ENCODE measurements at regions not wholly inside any gene's neighbourhood (a gene's known extent, or its start where the extent isn't known, plus 50 kb on each side); places are given as distances from the start of the nearest gene placed in this dataset.

GRCh38 chr11:70846781-70847655 lies 405.4 kb downstream of the SHANK2 start:
- H3K9ac ChIP-seq (ENCODE audit: low read depth, low read length), result no peak overlapping the region
- no peak for ATAC-seq (ENCODE audit: insufficient read depth, low read depth)
- no peak overlapping the region for H3K4me2 ChIP-seq (ENCODE audit: insufficient read depth, low read length)
- no peaks in the 10 kb centered on the region for H3K36me3 ChIP-seq (ENCODE audit: insufficient read depth, low read length)
- H3K27me3 ChIP-seq (ENCODE audit: insufficient read depth, low read length, poor library complexity), result no peaks in the 10 kb centered on the region
- H3K4me1 ChIP-seq (ENCODE audit: insufficient read depth, low read length), result no peaks in the 10 kb centered on the region
- H3K4me3 ChIP-seq (ENCODE audit: low read depth in 1 of 2, low read length in 2 of 2), result no peak overlapping the region
- H3K9me3 ChIP-seq (ENCODE audit: insufficient read depth, low read length, severe bottlenecking), result no peaks in the 10 kb centered on the region
- no peaks in the 10 kb centered on the region for H4K20me1 ChIP-seq (ENCODE audit: insufficient read depth, low read length)
- no peaks in the 10 kb centered on the region for H3K79me2 ChIP-seq (ENCODE audit: insufficient read depth, low read length)
- no peak for DNase-seq
- no peak overlapping the region for H3K27ac ChIP-seq (ENCODE audit: low read length)
- H2AFZ ChIP-seq (ENCODE audit: low read depth, low read length), result no peak overlapping the region
- TF ChIP-seq, protein P1, sequence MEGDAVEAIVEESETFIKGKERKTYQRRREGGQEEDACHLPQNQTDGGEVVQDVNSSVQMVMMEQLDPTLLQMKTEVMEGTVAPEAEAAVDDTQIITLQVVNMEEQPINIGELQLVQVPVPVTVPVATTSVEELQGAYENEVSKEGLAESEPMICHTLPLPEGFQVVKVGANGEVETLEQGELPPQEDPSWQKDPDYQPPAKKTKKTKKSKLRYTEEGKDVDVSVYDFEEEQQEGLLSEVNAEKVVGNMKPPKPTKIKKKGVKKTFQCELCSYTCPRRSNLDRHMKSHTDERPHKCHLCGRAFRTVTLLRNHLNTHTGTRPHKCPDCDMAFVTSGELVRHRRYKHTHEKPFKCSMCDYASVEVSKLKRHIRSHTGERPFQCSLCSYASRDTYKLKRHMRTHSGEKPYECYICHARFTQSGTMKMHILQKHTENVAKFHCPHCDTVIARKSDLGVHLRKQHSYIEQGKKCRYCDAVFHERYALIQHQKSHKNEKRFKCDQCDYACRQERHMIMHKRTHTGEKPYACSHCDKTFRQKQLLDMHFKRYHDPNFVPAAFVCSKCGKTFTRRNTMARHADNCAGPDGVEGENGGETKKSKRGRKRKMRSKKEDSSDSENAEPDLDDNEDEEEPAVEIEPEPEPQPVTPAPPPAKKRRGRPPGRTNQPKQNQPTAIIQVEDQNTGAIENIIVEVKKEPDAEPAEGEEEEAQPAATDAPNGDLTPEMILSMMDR (IDR thresholded peaks at IDR 0.05; ENCODE audit: borderline replicate concordance, extremely low read depth, low read length, poor library complexity, severe bottlenecking), result no peak
- no peak for TF ChIP-seq EZH2 (IDR thresholded peaks at IDR 0.05; ENCODE audit: borderline replicate concordance, low read depth, low read length, severe bottlenecking)

DNA sequence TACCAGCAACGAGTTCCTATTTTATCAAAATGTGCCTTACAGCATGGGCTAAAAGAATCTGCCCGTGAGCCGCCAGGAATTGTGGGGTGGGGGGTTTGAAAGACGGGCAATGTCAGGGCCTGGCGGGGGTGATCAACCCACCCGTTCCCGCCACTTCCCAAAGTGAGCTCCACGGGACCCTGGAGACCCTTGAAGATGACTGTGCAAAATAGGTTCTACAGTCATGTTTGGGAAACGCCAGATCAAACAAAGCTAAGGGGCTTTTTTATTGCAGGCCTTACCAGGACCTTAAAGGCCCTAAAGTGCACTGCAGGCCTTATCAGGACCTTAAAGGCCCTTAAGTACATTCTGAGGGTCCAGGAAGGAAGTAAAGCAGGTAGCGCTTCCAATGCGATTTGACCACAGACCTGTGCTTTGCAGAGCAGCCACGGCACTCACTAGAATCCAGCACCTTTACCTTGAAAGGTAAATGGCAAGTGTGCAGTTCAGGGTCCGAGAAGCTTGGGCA lies 404.1 kb downstream of the SHANK2 start:
- Histone ChIP-seq H4K20me1 (ENCODE audit: insufficient read depth, low read length) (no peaks in the 10 kb centered on the region), H3K4me1 (ENCODE audit: insufficient read depth, low read length) (no peaks in the 10 kb centered on the region), H3K4me3 (ENCODE audit: low read depth in 1 of 2, low read length in 2 of 2) (no peak overlapping the region), H3K27ac (ENCODE audit: low read length) (no peak overlapping the region), H3K9ac (ENCODE audit: low read depth, low read length) (no peak overlapping the region), H3K36me3 (ENCODE audit: insufficient read depth, low read length) (no peaks in the 10 kb centered on the region), H3K27me3 (ENCODE audit: insufficient read depth, low read length, poor library complexity) (no peaks in the 10 kb centered on the region), H3K9me3 (ENCODE audit: insufficient read depth, low read length, severe bottlenecking) (no peaks in the 10 kb centered on the region), H2AFZ (ENCODE audit: low read depth, low read length) (no peak overlapping the region), H3K79me2 (ENCODE audit: insufficient read depth, low read length) (no peaks in the 10 kb centered on the region), H3K4me2 (ENCODE audit: insufficient read depth, low read length) (no peak overlapping the region)
- DNase-seq (no peak), ATAC-seq (ENCODE audit: insufficient read depth, low read depth) (no peak)
- no peak for TF ChIP-seq EZH2 (IDR thresholded peaks at IDR 0.05; ENCODE audit: borderline replicate concordance, low read depth, low read length, severe bottlenecking)
- TF ChIP-seq, protein P1 (IDR thresholded peaks at IDR 0.05; ENCODE audit: borderline replicate concordance, extremely low read depth, low read length, poor library complexity, severe bottlenecking), result no peak

GRCh38 chr11:70849031-70849430 lies 403.3 kb downstream of the SHANK2 start:
- H3K9me3 ChIP-seq (ENCODE audit: insufficient read depth, low read length, severe bottlenecking), result no peaks in the 10 kb centered on the region

More at GRCh38 chr11:70849031-70849430, 403.3 kb downstream of the SHANK2 start:
- Histone ChIP-seq H3K79me2 (ENCODE audit: insufficient read depth, low read length) (no peaks in the 10 kb centered on the region), H3K36me3 (ENCODE audit: insufficient read depth, low read length) (no peaks in the 10 kb centered on the region), H2AFZ (ENCODE audit: low read depth, low read length) (no peak overlapping the region), H4K20me1 (ENCODE audit: insufficient read depth, low read length) (no peaks in the 10 kb centered on the region), H3K4me2 (ENCODE audit: insufficient read depth, low read length) (no peak overlapping the region), H3K9ac (ENCODE audit: low read depth, low read length) (no peak overlapping the region), H3K27me3 (ENCODE audit: insufficient read depth, low read length, poor library complexity) (no peaks in the 10 kb centered on the region), H3K4me3 (ENCODE audit: low read depth in 1 of 2, low read length in 2 of 2) (no peak overlapping the region), H3K4me1 (ENCODE audit: insufficient read depth, low read length) (no peaks in the 10 kb centered on the region), H3K27ac (ENCODE audit: low read length) (no peak overlapping the region)
- ATAC-seq (ENCODE audit: insufficient read depth, low read depth) (no peak), DNase-seq (no peak)
- TF ChIP-seq, protein P1 (IDR thresholded peaks at IDR 0.05; ENCODE audit: borderline replicate concordance, extremely low read depth, low read length, poor library complexity, severe bottlenecking), result no peak
- TF ChIP-seq EZH2 (IDR thresholded peaks at IDR 0.05; ENCODE audit: borderline replicate concordance, low read depth, low read length, severe bottlenecking), result no peak
